T47D (cell line): ENCODE measurements at regions not wholly inside any gene's neighbourhood (a gene's known extent, or its start where the extent isn't known, plus 50 kb on each side); places are given as distances from the start of the nearest gene placed in this dataset.

Experiments used
- DNase-seq, 2 experiments: peaks; one replicate each; pipeline versions ENCODE4 v3.0.0 to v3.0.0-alpha.2; 2011 to 2012; ENCODE audit warnings: low read depth in 1 of 2, low spot score in 1 of 2
- JUND ChIP-seq: IDR thresholded peaks from 2 replicates; pipeline ENCODE4 v1.6.1; 2012; ENCODE audit warnings: low read depth
- in situ Hi-C: cut with HindIII; loops from 2 replicates; pipeline ENCODE4 v1.10.0; 2016; ENCODE audit warnings: low sequenced_read_pairs, low pct_unique_long_range_greater_than_20kb

DNA sequence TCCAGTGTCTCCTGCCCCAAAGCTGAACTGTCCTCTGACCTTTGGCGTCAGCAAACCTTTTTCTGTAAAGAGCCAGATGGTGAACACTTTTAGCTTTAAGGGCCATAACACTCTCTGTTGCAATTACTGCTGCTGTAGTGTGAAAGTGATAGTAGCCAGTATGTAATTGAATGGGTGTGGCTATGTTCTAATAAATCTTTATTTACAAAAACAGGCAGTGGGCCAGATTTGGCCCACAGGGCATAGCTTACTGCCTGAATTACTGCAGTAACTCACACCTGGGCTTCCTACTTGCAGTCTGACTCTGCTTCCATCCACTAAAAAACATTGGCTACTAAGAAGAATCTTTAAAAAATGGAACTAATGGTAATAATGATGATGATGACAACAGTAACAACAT is 68.0 kb upstream of the SLC6A11 start:
- TF ChIP-seq JUND = no peak
- no peak for DNase-seq
- in situ Hi-C loops = no loop called here

DNA sequence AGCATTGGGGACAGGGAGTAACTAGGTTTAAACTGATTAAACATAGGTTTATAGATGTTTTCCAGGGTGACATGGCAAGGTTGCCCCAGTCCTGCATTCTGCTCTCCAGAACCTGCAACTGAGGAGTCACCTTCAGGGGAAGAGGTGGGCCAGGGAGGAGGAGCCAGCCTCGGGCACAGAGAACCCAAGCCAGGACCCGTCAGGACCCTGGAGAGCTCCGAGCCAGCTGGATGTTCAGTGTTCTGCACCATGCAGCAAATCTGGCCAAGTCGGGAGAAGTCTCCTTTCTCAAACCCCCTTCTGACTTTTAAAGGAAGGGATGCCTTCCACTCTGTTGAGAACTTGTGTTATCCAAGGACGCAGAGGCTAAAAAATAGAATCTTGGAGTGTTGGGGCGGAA is 62.1 kb upstream of the SLC6A11 start:
- in situ Hi-C loops = no loop called here
- peak; percentile 60 to 69 for DNase-seq
- no peak for TF ChIP-seq JUND

DNA sequence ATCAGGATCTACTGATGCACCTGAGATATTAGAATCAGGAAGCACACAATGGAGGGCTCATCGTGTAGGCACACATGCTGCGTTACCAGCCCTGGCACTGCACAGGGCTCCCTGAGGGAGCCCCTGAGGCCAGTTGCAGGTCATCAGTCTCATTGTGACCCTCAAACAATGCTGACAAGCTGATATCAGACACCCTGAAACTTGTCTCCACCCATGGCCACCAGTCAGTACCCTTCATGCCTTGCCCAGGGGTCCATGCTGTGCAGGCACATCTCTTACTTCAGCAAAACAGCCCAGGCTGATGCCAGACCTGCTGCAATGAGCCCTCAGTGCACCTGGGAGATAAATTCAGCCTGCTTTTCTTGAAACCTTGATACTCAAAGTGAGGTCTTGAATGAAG is 59.5 kb upstream of the SLC6A11 start:
- no peak for TF ChIP-seq JUND
- in situ Hi-C loops = no loop called here
- no peak for DNase-seq

DNA sequence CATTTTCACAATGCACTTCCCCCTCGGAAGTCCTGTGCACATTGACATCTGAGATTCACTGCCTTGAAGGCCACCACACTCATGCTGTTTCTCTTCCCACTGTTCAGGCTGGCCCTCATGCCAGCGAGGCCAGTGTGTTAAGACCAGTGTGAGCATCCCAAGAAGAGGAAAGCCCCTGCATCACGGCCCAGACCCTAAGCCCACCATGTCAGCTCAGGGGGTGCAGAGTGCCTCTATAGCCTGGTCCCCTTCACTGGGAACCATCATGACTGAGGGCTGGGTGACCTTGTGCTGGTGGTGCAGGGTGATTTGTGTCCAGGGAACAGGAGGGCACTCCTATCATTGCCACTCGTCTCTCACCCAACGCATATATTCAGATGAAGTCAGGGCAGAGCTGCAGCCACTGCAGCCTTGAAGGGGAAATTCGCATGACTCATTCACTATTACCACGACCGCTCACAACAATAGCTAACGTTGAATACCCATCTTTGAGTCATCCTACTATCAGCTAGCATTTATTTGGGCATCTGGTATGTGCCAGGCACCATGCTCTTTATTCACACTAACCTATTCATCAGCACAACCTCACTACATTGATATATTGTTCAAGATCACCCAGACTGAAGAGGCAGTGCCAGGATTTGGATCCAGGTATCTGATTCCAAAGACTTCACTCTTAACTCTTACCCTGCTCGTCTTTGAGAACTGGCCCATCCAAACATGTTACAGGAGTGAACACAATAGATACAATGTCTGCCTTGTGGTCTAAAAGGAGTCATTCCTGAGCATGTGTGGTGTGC is 58.8 kb upstream of the SLC6A11 start:
- in situ Hi-C loops = no loop called here
- DNase-seq = no peak
- no peak for TF ChIP-seq JUND

DNA sequence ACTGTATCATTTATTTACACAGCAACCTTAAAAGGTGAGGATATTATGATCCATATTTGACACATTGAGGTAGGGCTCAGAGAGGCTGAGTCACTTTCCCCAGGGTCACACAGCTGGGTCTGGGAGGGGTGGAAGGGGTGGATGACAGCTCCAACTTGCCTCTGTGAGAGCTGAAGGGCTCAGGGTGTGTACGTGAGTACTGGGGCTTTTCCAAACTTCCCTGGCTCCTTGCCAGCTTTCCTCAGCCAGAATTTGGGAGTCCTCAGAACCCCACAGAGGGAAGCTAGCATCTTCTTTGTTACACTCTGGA is 58.3 kb upstream of the SLC6A11 start:
- DNase-seq = no peak
- in situ Hi-C loops = no loop called here
- no peak for TF ChIP-seq JUND

DNA sequence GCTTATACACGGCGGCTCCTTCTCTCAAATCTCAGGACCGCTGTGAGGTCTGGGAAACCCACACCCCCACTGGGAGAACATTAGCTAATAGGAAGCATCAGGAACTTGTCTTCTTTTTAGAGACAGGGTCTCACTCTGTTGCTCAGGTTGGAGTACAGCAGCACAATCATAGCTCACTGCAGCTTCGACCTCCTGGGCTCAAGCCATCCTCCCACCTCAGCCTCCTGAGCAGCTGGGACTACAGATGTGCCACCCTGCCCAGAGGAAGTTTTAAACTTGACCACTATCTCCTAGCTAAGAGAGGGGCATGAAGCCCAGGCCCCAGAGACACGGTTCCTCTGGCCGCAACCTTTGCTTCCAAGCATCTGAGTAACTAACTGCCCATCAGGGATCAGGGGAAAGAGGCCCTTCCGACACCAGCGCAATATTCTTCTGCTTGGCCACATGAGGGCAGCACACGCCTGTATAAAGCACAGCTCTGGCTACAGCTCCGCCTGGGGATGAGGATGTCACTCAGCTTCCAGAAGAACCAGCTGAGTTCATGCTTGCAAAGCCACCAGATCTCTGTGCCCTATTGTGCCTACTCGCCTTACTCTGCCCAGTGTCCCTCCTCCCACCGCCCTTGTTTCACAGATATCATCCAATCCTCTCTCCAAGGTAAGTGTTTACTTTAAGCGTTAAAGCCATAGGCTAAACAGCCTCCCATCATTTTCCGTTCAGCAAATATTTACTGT is 57.6 kb upstream of the SLC6A11 start:
- in situ Hi-C loops = no loop called here
- peak; percentile 84 to 88 for DNase-seq
- no peak for TF ChIP-seq JUND

DNA sequence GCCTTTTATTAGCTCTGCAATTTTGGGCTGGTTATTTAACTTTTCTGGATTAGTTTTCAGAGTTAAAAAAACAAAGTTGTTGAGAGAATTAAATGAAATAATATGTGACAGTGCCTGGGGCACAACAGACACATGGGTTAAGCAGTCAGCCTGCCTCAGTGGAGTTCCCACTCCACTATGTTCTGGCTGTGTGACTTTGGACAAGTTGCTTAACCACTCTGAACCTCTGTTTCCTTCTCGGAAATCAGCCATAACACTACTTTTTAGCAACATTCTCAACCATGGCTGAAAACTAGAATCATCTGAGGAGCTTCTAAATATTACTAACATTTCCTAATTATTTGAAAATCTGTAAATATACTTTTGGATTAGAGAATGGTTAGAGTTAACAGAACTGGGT is 56.5 kb upstream of the SLC6A11 start:
- TF ChIP-seq JUND = no peak
- no peak for DNase-seq
- in situ Hi-C loops = no loop called here

DNA sequence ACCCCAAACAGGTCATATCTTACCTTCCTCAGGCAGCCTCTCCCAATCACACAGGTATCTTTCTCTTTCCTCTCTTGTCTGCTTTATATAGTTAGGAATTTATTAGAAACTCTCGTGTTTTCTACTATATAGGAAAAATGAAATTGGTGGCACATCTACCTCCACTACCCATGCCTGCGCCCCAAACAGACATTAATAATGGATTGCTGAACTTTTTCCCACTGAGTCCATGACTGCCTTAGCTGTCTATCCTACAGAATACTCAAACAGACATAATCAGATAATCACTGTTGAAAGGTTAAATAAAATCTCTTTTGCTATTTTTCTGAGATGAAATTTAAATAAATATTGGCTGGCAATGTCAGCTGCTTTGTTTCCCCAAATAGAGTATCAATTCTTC is 55.8 kb upstream of the SLC6A11 start:
- TF ChIP-seq JUND = no peak
- in situ Hi-C loops = no loop called here
- no peak for DNase-seq

DNA sequence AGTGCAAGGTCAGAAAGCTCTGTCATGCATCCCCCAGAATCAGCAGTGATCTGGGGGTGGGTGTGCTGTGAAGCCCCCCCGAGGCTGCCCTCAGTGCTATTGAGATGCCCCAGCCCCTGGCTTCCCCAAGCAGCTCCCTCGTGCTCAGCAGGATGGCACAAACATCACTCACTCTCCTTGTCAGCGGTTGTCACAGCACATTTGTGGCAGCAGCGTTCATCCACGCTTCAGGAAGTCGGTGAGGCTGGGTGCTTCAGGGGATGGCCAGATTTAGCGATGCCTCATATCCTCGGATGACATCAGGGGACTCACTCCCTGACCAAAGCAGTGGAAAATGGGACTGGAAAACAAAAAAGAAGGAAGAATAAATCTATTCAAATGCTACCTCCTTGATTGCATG is 54.4 kb upstream of the SLC6A11 start:
- no peak for DNase-seq
- in situ Hi-C loops = no loop called here

DNA sequence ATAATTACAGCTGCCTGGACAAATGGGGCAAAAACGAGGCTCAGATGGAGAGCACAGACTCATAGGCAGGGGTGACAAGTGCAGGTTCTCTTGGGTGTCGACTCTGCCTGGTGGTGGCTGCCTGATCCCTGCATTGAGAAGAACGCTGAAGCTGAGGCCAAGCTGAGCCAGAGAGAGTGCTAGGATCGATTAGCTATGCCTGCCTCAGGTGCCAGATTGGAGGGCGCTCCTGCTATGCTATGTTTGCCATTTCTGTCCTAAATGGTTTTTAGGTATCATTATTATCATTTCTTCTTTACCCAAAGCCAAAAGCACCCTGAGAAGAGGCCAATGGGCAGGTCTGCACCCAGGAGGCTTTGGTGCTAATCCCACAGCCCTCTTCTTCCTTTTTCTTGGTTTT is 53.9 kb upstream of the SLC6A11 start:
- in situ Hi-C loops = no loop called here
- no peak for TF ChIP-seq JUND
- peak in 1 of 2 experiments; percentile 15 for DNase-seq

More for the DNA sequence above, 54.4 kb upstream of the SLC6A11 start:
- no peak for TF ChIP-seq JUND

DNA sequence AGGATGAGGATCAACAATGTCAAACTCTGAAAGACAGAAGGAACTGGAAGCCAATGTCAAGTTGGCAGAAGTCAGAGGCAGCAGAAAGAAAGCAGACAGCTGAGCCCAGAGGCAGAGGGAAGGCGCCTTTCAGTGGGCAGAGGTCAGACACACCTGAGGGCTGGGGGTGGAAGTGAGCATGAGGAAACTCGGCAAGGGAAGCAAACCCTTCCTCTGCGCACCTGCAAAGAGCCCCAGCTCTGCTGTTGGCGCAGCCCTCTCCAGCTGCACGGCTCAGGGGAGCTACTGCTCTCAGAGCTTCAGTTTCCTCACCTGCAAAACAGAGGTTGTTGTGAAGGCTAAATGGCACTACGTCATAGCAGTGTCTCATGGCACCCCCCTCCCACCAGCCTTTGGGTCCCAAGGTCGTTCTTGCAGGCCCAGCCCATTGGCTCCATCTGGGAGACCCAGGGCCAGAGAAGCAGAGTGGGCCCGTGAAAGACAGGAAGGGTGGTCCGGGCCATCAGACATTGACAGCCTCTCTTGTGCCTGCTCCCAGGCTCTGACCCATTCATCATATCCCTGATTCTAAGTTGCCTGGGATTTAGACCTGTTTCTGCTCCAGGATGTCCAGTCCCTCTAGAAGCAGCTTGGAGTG is 53.3 kb upstream of the SLC6A11 start:
- TF ChIP-seq JUND = no peak
- no peak for DNase-seq
- in situ Hi-C loops = no loop called here

DNA sequence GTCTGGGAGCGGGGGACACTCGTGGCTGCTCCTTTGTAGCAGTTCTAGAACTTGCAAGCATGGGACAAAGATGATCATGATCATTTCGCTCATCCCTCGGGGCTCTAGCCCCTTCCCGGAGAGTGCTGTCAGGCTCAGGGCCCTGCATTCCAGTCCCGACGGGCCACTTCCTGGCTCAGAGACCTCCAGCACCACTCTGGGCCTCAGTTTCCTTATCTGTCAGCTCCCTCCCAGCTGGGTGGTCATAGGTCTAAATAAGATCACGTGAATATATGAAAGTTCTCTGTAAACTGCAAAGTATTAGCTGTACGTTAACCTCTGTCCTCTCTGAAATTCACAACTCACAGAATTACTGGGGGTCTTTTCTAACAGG is 52.8 kb upstream of the SLC6A11 start:
- DNase-seq = no peak
- no peak for TF ChIP-seq JUND
- in situ Hi-C loops = no loop called here

DNA sequence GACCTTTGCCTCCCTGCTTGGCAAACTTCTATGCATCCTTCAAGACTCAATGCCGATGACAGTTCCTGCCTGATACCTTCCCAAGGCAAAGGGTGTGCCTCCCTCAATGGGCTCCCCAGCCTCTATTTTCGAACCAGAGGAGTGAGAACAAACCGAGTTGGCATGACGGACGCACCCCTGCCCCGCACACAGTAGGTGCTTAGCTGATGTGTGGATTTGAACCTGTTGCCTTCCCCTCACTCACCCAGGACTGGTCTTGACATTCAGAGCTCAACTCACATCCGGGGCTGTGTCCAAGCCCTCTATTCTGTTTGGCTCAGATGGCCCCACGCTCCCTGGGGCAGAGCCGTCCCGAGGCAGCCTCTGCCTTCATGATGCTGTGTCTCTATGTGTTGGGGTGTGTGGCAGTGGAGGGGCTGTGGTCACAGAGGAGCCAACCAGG is 52.2 kb upstream of the SLC6A11 start:
- no peak for TF ChIP-seq JUND
- in situ Hi-C loops = no loop called here
- no peak for DNase-seq
